GM23338 (cell line): ENCODE measurements at regions not wholly inside any gene's neighbourhood (a gene's known extent, or its start where the extent isn't known, plus 50 kb on each side); places are given as distances from the start of the nearest gene placed in this dataset.
A peak's percentile ranks its signal among the peaks of the same experiment; 100 is the strongest.
"Not testable (repeated sequence)": the region's sequence is repeated elsewhere in the genome, so short reads cannot be mapped to it uniquely, and the experiment has no call there.

Source experiments
- ATAC-seq: fragments of 200-7000 bp; cut with Tn5 transposase; 3 replicates; pipeline ENCODE4 v1.9.1; 2020
- DNase-seq: peaks from one replicate; pipeline ENCODE4 v3.0.0-alpha.2; 2015; ENCODE audit warnings: low spot score
- H2AFZ ChIP-seq: fragments of 200-600 bp; sonication (generic); 2 replicates; pipeline ENCODE4 v1.8.0; 2016; ENCODE audit warnings: antibody characterized with exemption, mild to moderate bottlenecking, moderate library complexity
- H3F3A ChIP-seq: fragments of 200-600 bp; sonication (generic); replicated peaks from 2 replicates; pipeline ENCODE4 v1.8.0; 2017; ENCODE audit warnings: antibody characterized with exemption, mixed run types, low read depth
- H3K27ac ChIP-seq: fragments of 200-600 bp; sonication (generic); 2 replicates; pipeline ENCODE4 v1.6.1; 2016; ENCODE audit warnings: low read depth
- H3K27me3 ChIP-seq: fragments of 200-600 bp; sonication (generic); 2 replicates; pipeline ENCODE4 v1.8.0; 2016; ENCODE audit warnings: mild to moderate bottlenecking, mixed run types, moderate library complexity; ENCODE audit not compliant: insufficient read depth
- H3K36me3 ChIP-seq: fragments of 200-600 bp; sonication (generic); 2 replicates; pipeline ENCODE4 v1.8.0; 2016; ENCODE audit warnings: mild to moderate bottlenecking; ENCODE audit not compliant: insufficient read depth
- H3K4me1 ChIP-seq: fragments of 200-600 bp; sonication (generic); 2 replicates; pipeline ENCODE4 v1.8.0; 2016; ENCODE audit warnings: mild to moderate bottlenecking, moderate library complexity; ENCODE audit not compliant: insufficient read depth
- H3K4me2 ChIP-seq: fragments of 200-600 bp; sonication (generic); 2 replicates; pipeline ENCODE4 v1.7.1; 2017; ENCODE audit warnings: mixed run types
- H3K4me3 ChIP-seq: fragments of 200-600 bp; sonication (generic); 2 replicates; pipeline ENCODE4 v1.6.1; 2016; ENCODE audit warnings: mixed run types
- H3K79me2 ChIP-seq: fragments of 200-600 bp; sonication (generic); replicated peaks from 2 replicates; pipeline ENCODE4 v1.8.0; 2017; ENCODE audit warnings: mild to moderate bottlenecking; ENCODE audit not compliant: insufficient read depth
- H3K9me2 ChIP-seq: fragments of 200-600 bp; sonication (generic); 2 replicates; pipeline ENCODE4 v1.8.0; 2017; ENCODE audit not compliant: insufficient read depth
- H4K20me1 ChIP-seq: fragments of 200-600 bp; sonication (generic); replicated peaks from 2 replicates; pipeline ENCODE4 v1.8.0; 2017; ENCODE audit warnings: mild to moderate bottlenecking; ENCODE audit not compliant: insufficient read depth
- H3K27ac Mint-ChIP-seq: 2 replicates; pipeline ENCODE4 v1.8.0; 2020; ENCODE audit warnings: inconsistent platforms, mild to moderate bottlenecking, moderate library complexity, mixed read lengths
- H3K27me3 Mint-ChIP-seq: 3 replicates; pipeline ENCODE4 v1.8.0; 2022; ENCODE audit warnings: low read depth, mild to moderate bottlenecking, moderate library complexity, mixed read lengths, inconsistent platforms; ENCODE audit not compliant: insufficient read depth, poor library complexity
- H3K36me3 Mint-ChIP-seq: 3 replicates; pipeline ENCODE4 v1.8.0; 2021; ENCODE audit warnings: low read depth, mild to moderate bottlenecking, inconsistent platforms, moderate library complexity, mixed read lengths
- H3K4me1 Mint-ChIP-seq: 3 replicates; pipeline ENCODE4 v1.8.0; 2020; ENCODE audit warnings: mild to moderate bottlenecking, inconsistent platforms, mixed read lengths
- H3K4me3 Mint-ChIP-seq: 3 replicates; pipeline ENCODE4 v1.8.0; 2021; ENCODE audit warnings: moderate library complexity, mild to moderate bottlenecking, inconsistent platforms, mixed read lengths
- H3K9me3 Mint-ChIP-seq: 3 replicates; pipeline ENCODE4 v1.8.0; 2020; ENCODE audit warnings: moderate library complexity, mild to moderate bottlenecking, inconsistent platforms, mixed read lengths
- CREB1 ChIP-seq: fragments of 250-450 bp; sonication (Bioruptor Pico); IDR thresholded peaks from 2 replicates; pipeline ENCODE4 v1.5.0; 2020; ENCODE audit warnings: low read depth, mild to moderate bottlenecking, moderate library complexity
- JUNB ChIP-seq: IDR thresholded peaks from one replicate; pipeline ENCODE4 v1.6.1; 2016; ENCODE audit warnings: antibody characterized with exemption; ENCODE audit not compliant: unreplicated experiment
- NANOG ChIP-seq: IDR thresholded peaks from 2 replicates; pipeline ENCODE4 v1.6.1; 2016; ENCODE audit warnings: antibody characterized with exemption, borderline replicate concordance
- POLR2AphosphoS5 ChIP-seq: IDR thresholded peaks from 2 replicates; pipeline ENCODE4 v1.6.1; 2016; ENCODE audit warnings: antibody characterized with exemption, low read depth
- STAT1 ChIP-seq: IDR thresholded peaks from one replicate; pipeline ENCODE4 v1.6.1; 2016; ENCODE audit warnings: antibody characterized with exemption; ENCODE audit not compliant: unreplicated experiment
- ZNF114 ChIP-seq: fragments of 250-450 bp; sonication (Bioruptor Pico); IDR thresholded peaks from 2 replicates; pipeline ENCODE4 v1.5.0; 2020; ENCODE audit warnings: mild to moderate bottlenecking, moderate library complexity
- ZNF331 ChIP-seq: fragments of 250-450 bp; sonication (Bioruptor Pico); IDR thresholded peaks from 2 replicates; pipeline ENCODE4 v1.5.0; 2020; ENCODE audit warnings: low read depth, mild to moderate bottlenecking, moderate library complexity
- TF ChIP-seq, protein P1 (sequence below): fragments of 250-450 bp; sonication (Bioruptor Pico); IDR thresholded peaks from 2 replicates; pipeline ENCODE4 v1.5.0; 2020; ENCODE audit warnings: mild to moderate bottlenecking, moderate library complexity
- TF ChIP-seq, protein P2 (sequence below): IDR thresholded peaks from one replicate; pipeline ENCODE4 v1.6.1; 2018; ENCODE audit warnings: antibody characterized with exemption; ENCODE audit not compliant: unreplicated experiment
- TF ChIP-seq, protein P3 (sequence below), 2 experiments: fragments of 200-600 bp in 1 of 2; sonication (generic) in 1 of 2; conservative IDR thresholded peaks; 2 replicates each; pipeline versions ENCODE4 v1.5.1 to v1.6.1; 2016 to 2017; ENCODE audit warnings: antibody characterized with exemption in 2 of 2, low read depth in 2 of 2, mild to moderate bottlenecking in 2 of 2, moderate library complexity in 1 of 2

DNA sequence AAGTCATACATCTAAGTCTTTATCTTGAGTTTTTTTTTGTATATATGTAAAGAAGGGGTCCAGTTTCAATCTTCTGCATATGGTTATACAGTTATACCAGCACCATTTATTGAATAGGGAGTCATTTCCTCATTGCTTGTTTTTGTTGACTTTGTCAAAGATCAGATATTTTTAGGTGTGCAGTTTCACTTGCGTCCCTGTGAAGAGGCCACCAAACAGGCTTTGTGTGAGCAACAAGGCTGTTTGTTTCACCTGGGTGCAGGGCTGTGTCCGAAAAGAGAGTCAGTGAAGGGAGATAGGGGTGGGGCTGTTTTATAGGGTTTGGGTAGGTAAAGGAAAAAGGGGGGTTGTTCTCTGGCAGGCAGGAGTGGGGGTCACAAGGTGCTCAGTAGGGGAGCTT, 663.2 kb upstream of the BCHE start:
- Histone ChIP-seq H3K27ac (peak overlapping the region; percentile 70; the same call in 1 of the 2 replicates), H3K4me1 (peaks cover 25% of the 10 kb centered on the region), H3K4me2 (0 out of 2 replicates have a peak overlapping the region, but pooled peaks have one; percentile 1)
- not testable (repeated sequence) for H3K9me2 ChIP-seq, H3K27ac Mint-ChIP-seq, H4K20me1 ChIP-seq, H2AFZ ChIP-seq, H3K36me3 ChIP-seq, H3F3A ChIP-seq, H3K27me3 Mint-ChIP-seq, H3K4me3 ChIP-seq, DNase-seq, H3K4me3 Mint-ChIP-seq, ATAC-seq, H3K27me3 ChIP-seq, H3K79me2 ChIP-seq
- peaks cover 17% of the 10 kb centered on the region for H3K36me3 Mint-ChIP-seq
- H3K9me3 Mint-ChIP-seq: peaks cover 25% of the 10 kb centered on the region
- H3K4me1 Mint-ChIP-seq: peaks cover 23% of the 10 kb centered on the region

DNA sequence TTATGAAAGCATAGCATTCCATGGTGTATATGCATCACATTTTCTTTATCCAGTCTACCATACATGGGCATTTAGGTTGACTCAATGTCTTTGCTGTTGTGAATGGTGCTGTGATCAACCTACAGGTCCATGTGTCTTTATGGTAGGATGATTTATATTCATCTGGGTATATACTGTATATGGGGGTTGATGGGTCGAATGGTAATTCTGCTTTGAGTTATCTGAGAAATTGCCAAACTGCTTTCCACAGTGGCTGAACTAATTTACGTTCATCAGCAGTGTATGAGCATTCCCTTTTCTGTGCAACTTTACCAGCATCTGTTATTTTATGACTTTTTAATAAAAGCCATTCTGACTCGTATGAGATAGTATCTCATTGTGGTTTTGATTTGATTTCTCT, 662.4 kb upstream of the BCHE start:
- no peaks in the 10 kb centered on the region for H3K36me3 ChIP-seq
- no peak overlapping the region for H3K4me2 ChIP-seq
- no peak overlapping the region for H3K4me3 Mint-ChIP-seq
- no peak overlapping the region for H3K27ac ChIP-seq
- peaks cover 5% of the 10 kb centered on the region for H3K27me3 Mint-ChIP-seq
- H3K4me1 Mint-ChIP-seq: peaks cover 23% of the 10 kb centered on the region
- H3K9me3 Mint-ChIP-seq: peaks cover 17% of the 10 kb centered on the region
- H3K79me2 ChIP-seq: no peaks in the 10 kb centered on the region
- H3F3A ChIP-seq: no peaks in the 10 kb centered on the region
- peak overlapping the region; percentile 8; the same call in 1 of the 2 replicates for H3K27ac Mint-ChIP-seq
- H3K27me3 ChIP-seq: no peaks in the 10 kb centered on the region
- no peaks in the 10 kb centered on the region for H4K20me1 ChIP-seq
- no peak overlapping the region for H3K4me3 ChIP-seq
- peaks cover 25% of the 10 kb centered on the region for H3K4me1 ChIP-seq
- peaks cover 9% of the 10 kb centered on the region for H3K36me3 Mint-ChIP-seq
- ATAC-seq (no peak), DNase-seq (no peak)
- H2AFZ ChIP-seq: 0 out of 2 replicates have a peak overlapping the region, but pooled peaks have one; percentile 64
- H3K9me2 ChIP-seq: 0 out of 2 replicates have a peak, but pooled peaks cover 3% of the 10 kb centered on the region
- TF ChIP-seq ZNF114 (CRISPR knock-in tag) (no peak), CREB1 (CRISPR knock-in tag) (no peak), POLR2AphosphoS5 (no peak), STAT1 (no peak), JUNB (no peak), NANOG (no peak), ZNF331 (CRISPR knock-in tag) (no peak)
- TF ChIP-seq, protein P1, sequence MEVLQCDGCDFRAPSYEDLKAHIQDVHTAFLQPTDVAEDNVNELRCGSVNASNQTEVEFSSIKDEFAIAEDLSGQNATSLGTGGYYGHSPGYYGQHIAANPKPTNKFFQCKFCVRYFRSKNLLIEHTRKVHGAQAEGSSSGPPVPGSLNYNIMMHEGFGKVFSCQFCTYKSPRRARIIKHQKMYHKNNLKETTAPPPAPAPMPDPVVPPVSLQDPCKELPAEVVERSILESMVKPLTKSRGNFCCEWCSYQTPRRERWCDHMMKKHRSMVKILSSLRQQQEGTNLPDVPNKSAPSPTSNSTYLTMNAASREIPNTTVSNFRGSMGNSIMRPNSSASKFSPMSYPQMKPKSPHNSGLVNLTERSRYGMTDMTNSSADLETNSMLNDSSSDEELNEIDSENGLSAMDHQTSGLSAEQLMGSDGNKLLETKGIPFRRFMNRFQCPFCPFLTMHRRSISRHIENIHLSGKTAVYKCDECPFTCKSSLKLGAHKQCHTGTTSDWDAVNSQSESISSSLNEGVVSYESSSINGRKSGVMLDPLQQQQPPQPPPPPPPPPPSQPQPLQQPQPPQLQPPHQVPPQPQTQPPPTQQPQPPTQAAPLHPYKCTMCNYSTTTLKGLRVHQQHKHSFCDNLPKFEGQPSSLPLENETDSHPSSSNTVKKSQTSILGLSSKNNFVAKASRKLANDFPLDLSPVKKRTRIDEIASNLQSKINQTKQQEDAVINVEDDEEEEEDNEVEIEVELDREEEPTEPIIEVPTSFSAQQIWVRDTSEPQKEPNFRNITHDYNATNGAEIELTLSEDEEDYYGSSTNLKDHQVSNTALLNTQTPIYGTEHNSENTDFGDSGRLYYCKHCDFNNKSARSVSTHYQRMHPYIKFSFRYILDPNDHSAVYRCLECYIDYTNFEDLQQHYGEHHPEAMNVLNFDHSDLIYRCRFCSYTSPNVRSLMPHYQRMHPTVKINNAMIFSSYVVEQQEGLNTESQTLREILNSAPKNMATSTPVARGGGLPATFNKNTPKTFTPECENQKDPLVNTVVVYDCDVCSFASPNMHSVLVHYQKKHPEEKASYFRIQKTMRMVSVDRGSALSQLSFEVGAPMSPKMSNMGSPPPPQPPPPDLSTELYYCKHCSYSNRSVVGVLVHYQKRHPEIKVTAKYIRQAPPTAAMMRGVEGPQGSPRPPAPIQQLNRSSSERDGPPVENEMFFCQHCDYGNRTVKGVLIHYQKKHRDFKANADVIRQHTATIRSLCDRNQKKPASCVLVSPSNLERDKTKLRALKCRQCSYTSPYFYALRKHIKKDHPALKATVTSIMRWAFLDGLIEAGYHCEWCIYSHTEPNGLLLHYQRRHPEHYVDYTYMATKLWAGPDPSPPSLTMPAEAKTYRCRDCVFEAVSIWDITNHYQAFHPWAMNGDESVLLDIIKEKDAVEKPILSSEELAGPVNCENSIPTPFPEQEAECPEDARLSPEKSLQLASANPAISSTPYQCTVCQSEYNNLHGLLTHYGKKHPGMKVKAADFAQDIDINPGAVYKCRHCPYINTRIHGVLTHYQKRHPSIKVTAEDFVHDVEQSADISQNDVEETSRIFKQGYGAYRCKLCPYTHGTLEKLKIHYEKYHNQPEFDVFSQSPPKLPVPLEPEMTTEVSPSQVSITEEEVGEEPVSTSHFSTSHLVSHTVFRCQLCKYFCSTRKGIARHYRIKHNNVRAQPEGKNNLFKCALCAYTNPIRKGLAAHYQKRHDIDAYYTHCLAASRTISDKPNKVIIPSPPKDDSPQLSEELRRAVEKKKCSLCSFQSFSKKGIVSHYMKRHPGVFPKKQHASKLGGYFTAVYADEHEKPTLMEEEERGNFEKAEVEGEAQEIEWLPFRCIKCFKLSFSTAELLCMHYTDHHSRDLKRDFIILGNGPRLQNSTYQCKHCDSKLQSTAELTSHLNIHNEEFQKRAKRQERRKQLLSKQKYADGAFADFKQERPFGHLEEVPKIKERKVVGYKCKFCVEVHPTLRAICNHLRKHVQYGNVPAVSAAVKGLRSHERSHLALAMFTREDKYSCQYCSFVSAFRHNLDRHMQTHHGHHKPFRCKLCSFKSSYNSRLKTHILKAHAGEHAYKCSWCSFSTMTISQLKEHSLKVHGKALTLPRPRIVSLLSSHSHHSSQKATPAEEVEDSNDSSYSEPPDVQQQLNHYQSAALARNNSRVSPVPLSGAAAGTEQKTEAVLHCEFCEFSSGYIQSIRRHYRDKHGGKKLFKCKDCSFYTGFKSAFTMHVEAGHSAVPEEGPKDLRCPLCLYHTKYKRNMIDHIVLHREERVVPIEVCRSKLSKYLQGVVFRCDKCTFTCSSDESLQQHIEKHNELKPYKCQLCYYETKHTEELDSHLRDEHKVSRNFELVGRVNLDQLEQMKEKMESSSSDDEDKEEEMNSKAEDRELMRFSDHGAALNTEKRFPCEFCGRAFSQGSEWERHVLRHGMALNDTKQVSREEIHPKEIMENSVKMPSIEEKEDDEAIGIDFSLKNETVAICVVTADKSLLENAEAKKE: no peak
- TF ChIP-seq, protein P2, sequence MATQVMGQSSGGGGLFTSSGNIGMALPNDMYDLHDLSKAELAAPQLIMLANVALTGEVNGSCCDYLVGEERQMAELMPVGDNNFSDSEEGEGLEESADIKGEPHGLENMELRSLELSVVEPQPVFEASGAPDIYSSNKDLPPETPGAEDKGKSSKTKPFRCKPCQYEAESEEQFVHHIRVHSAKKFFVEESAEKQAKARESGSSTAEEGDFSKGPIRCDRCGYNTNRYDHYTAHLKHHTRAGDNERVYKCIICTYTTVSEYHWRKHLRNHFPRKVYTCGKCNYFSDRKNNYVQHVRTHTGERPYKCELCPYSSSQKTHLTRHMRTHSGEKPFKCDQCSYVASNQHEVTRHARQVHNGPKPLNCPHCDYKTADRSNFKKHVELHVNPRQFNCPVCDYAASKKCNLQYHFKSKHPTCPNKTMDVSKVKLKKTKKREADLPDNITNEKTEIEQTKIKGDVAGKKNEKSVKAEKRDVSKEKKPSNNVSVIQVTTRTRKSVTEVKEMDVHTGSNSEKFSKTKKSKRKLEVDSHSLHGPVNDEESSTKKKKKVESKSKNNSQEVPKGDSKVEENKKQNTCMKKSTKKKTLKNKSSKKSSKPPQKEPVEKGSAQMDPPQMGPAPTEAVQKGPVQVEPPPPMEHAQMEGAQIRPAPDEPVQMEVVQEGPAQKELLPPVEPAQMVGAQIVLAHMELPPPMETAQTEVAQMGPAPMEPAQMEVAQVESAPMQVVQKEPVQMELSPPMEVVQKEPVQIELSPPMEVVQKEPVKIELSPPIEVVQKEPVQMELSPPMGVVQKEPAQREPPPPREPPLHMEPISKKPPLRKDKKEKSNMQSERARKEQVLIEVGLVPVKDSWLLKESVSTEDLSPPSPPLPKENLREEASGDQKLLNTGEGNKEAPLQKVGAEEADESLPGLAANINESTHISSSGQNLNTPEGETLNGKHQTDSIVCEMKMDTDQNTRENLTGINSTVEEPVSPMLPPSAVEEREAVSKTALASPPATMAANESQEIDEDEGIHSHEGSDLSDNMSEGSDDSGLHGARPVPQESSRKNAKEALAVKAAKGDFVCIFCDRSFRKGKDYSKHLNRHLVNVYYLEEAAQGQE: no peak
- TF ChIP-seq, protein P3, sequence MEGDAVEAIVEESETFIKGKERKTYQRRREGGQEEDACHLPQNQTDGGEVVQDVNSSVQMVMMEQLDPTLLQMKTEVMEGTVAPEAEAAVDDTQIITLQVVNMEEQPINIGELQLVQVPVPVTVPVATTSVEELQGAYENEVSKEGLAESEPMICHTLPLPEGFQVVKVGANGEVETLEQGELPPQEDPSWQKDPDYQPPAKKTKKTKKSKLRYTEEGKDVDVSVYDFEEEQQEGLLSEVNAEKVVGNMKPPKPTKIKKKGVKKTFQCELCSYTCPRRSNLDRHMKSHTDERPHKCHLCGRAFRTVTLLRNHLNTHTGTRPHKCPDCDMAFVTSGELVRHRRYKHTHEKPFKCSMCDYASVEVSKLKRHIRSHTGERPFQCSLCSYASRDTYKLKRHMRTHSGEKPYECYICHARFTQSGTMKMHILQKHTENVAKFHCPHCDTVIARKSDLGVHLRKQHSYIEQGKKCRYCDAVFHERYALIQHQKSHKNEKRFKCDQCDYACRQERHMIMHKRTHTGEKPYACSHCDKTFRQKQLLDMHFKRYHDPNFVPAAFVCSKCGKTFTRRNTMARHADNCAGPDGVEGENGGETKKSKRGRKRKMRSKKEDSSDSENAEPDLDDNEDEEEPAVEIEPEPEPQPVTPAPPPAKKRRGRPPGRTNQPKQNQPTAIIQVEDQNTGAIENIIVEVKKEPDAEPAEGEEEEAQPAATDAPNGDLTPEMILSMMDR (conservative IDR thresholded peaks at IDR 0.05; ENCODE audit: low read depth in 2 of 2): no peak
